Endothelial cell of umbilical vein (primary cell): ENCODE measurements at regions not wholly inside any gene's neighbourhood (a gene's known extent, or its start where the extent isn't known, plus 50 kb on each side); places are given as distances from the start of the nearest gene placed in this dataset.
A peak's percentile ranks its signal among the peaks of the same experiment; 100 is the strongest.

Experiments used
- BruUV-seq: library from RNA; stranded (reverse); fragments of 400-500 nt; replicated peaks from 2 replicates; lab custom pipeline; 2021; lab: Mats Ljungman, UMichigan
- CTCF ChIA-PET: fragments of 300-600, 350-600 bp; sonication (Branson Sonifier 250); formaldehyde crosslinking; loops from one replicate; lab custom pipeline; 2021; ENCODE audit warnings: antibody characterized with exemption, inconsistent platforms; lab: Charles Lee
- POLR2A ChIA-PET: fragments of 300-600, 350-600 bp; sonication (Branson Sonifier 250); formaldehyde crosslinking; loops from one replicate; lab custom pipeline; 2021; ENCODE audit warnings: antibody characterized with exemption, inconsistent platforms; lab: Charles Lee
- DNase-seq: peaks from one replicate; pipeline ENCODE4 v3.0.0-alpha.2; 2011; ENCODE audit warnings: low read depth, low spot score
- FAIRE-seq: peaks from 2 replicates; lab custom pipeline; 2011; peaks lifted over from hg19 to GRCh38; lab: Jason Lieb, UNC
- H2AFZ ChIP-seq: 2 replicates; pipeline ENCODE4 v1.6.0; 2012; ENCODE audit warnings: low read depth, low read length, control low read depth, inconsistent platforms
- H3K27ac ChIP-seq: 2 replicates; pipeline ENCODE4 v1.5.1; 2011; ENCODE audit warnings: low read depth, mild to moderate bottlenecking, control low read depth, low read length, moderate library complexity; ENCODE audit not compliant: insufficient read depth
- H3K27me3 ChIP-seq, 2 experiments: 2 replicates each; pipeline versions ENCODE4 v1.6.0 to v1.6.1; 2011; ENCODE audit warnings: low read length in 2 of 2, mixed read lengths in 1 of 2; ENCODE audit not compliant: control insufficient read depth in 2 of 2, insufficient read depth in 2 of 2
- H3K36me3 ChIP-seq, 2 experiments: 2 replicates in 1 of 2; 3 replicates in 1 of 2; pipeline ENCODE4 v1.5.1; 2011; ENCODE audit warnings: low read length in 2 of 2, mild to moderate bottlenecking in 1 of 2, moderate library complexity in 1 of 2; ENCODE audit not compliant: control insufficient read depth in 2 of 2, insufficient read depth in 2 of 2; ENCODE audit errors: extremely low read depth in 1 of 2
- H3K4me1 ChIP-seq: 3 replicates; pipeline ENCODE4 v1.5.1; 2011; ENCODE audit warnings: mild to moderate bottlenecking, low read length; ENCODE audit not compliant: control insufficient read depth, insufficient read depth; ENCODE audit errors: extremely low read depth
- H3K4me2 ChIP-seq: 2 replicates; pipeline ENCODE4 v1.6.1; 2011; ENCODE audit warnings: low read length, control low read depth, mixed read lengths; ENCODE audit not compliant: insufficient read depth
- H3K4me3 ChIP-seq, 3 experiments: fragments of 200-600 bp in 1 of 3; sonication (generic), shearing (Covaris generic) in 1 of 3; replicated peaks in 1 of 3; 2 replicates each; pipeline ENCODE4 v1.5.1; 2011 to 2016; ENCODE audit warnings: control low read depth in 3 of 3, low read length in 3 of 3, mild to moderate bottlenecking in 2 of 3, inconsistent platforms in 1 of 3, low read depth in 1 of 3, moderate library complexity in 1 of 3; ENCODE audit not compliant: insufficient read depth in 1 of 3
- H3K79me2 ChIP-seq: 2 replicates; pipeline ENCODE4 v1.6.0; 2012; ENCODE audit warnings: low read length, inconsistent platforms; ENCODE audit not compliant: control insufficient read depth, insufficient read depth
- H3K9ac ChIP-seq: replicated peaks from 2 replicates; pipeline ENCODE3; 2011; ENCODE audit warnings: low read length, control low read depth; ENCODE audit not compliant: insufficient read depth; ENCODE audit errors: extremely low read depth
- H3K9me1 ChIP-seq: replicated peaks from 3 replicates; pipeline ENCODE4 v1.6.0; 2011; ENCODE audit warnings: mild to moderate bottlenecking, low read length; ENCODE audit not compliant: control insufficient read depth, insufficient read depth; ENCODE audit errors: extremely low read depth
- H3K9me3 ChIP-seq: replicated peaks from 2 replicates; pipeline ENCODE4 v1.5.1; 2012; ENCODE audit warnings: low read length, inconsistent platforms; ENCODE audit not compliant: control insufficient read depth, insufficient read depth
- H4K20me1 ChIP-seq: replicated peaks from 2 replicates; pipeline ENCODE3; 2011; ENCODE audit warnings: mild to moderate bottlenecking, low read length; ENCODE audit not compliant: control insufficient read depth, insufficient read depth; ENCODE audit errors: extremely low read depth
- CTCF ChIP-seq, 2 donors: IDR thresholded peaks; 1 replicate in 1 of 2; 2 replicates in 1 of 2; pipeline ENCODE4 v1.5.1; 2011; ENCODE audit warnings: low read length in 2 of 2, mild to moderate bottlenecking in 2 of 2, moderate library complexity in 2 of 2, control low read depth in 1 of 2, inconsistent platforms in 1 of 2, low read depth in 1 of 2; ENCODE audit not compliant: insufficient read depth in 1 of 2; ENCODE audit errors: extremely low read depth in 1 of 2
- EZH2 ChIP-seq: IDR thresholded peaks from 2 replicates; pipeline ENCODE4 v1.6.1; 2012; ENCODE audit warnings: borderline replicate concordance, low read depth, mild to moderate bottlenecking, moderate library complexity, low read length, inconsistent platforms; ENCODE audit not compliant: severe bottlenecking
- FOS ChIP-seq: IDR thresholded peaks from 2 replicates; pipeline ENCODE4 v1.6.1; 2011; ENCODE audit warnings: mild to moderate bottlenecking, low read length, moderate library complexity, borderline replicate concordance; ENCODE audit not compliant: insufficient read depth
- GATA2 ChIP-seq: IDR thresholded peaks from 2 replicates; pipeline ENCODE4 v1.7.0; 2011; ENCODE audit warnings: low read depth, mild to moderate bottlenecking, moderate library complexity, mixed read lengths, low read length; ENCODE audit not compliant: insufficient read length, insufficient read depth
- JUN ChIP-seq: IDR thresholded peaks from 2 replicates; pipeline ENCODE4 v1.6.1; 2011; ENCODE audit warnings: borderline replicate concordance, low read depth; ENCODE audit not compliant: insufficient read length, insufficient read depth
- MAX ChIP-seq: IDR thresholded peaks from 2 replicates; pipeline ENCODE4 v1.6.1; 2011; ENCODE audit not compliant: insufficient read depth, insufficient read length
- MYC ChIP-seq: IDR thresholded peaks from one replicate; pipeline ENCODE4 v1.6.1; 2011; ENCODE audit warnings: mild to moderate bottlenecking, low read depth, low read length
- POLR2A ChIP-seq: IDR thresholded peaks from 2 replicates; pipeline ENCODE4 v1.6.1; 2012; ENCODE audit warnings: low read depth, mild to moderate bottlenecking, control low read depth, low read length
- POLR2AphosphoS5 ChIP-seq: IDR thresholded peaks from 2 replicates; pipeline ENCODE4 v1.6.1; 2012; ENCODE audit warnings: low read depth, mild to moderate bottlenecking, control low read depth, low read length, moderate library complexity; ENCODE audit not compliant: insufficient read depth
- dilution Hi-C: fragments of 300-500 bp; cut with MboI; formaldehyde crosslinking; loops from one replicate; pipeline ENCODE4 v1.15.0; 2019; ENCODE audit warnings: low sequenced_read_pairs; ENCODE audit not compliant: extremely low pct_ligation_motif_present
- intact Hi-C: fragments of 100-400 bp; cut with micrococcal nuclease; formaldehyde crosslinking; loops from one replicate; pipeline ENCODE4 v1.10.0; 2022

- no TSS peak for BruUV-seq
- FAIRE-seq, result no peak
- Histone ChIP-seq H3K27ac (peak overlapping the region; percentile 60), H3K9ac (no peak overlapping the region), H3K4me1 (peaks cover 18% of the 10 kb centered on the region), H3K4me2 (peak overlapping the region; percentile 39), H4K20me1 (no peaks in the 10 kb centered on the region), H3K27me3 (no peaks in the 10 kb centered on the region), H3K79me2 (no peaks in the 10 kb centered on the region), H3K9me1 (no peaks in the 10 kb centered on the region), H3K36me3 (no peaks in the 10 kb centered on the region), H3K9me3 (no peaks in the 10 kb centered on the region), H3K4me3 (no peak overlapping the region), H2AFZ (peak overlapping the region; percentile 15)
- CTCF ChIA-PET, result interaction anchor here (1.1 to 1.4 kb wide), 2 partner anchors 10 to 181 kb away, joined by 3 to 5 read pairs; no protein-coding TSS in a partner anchor
- dilution Hi-C loops, result no loop called here
- intact Hi-C loops, result loop anchor here (10.0 kb wide), 1 partner anchor 457 kb away; no protein-coding TSS in a partner anchor
- DNase-seq, result peak; percentile 44
- POLR2A ChIA-PET, result no interaction called here
- no peak for TF ChIP-seq FOS
- no peak for TF ChIP-seq CTCF (IDR thresholded peaks at IDR 0.05; ENCODE audit: extremely low read depth in 1 of 2, insufficient read depth in 1 of 2, low read depth in 1 of 2, low read length in 2 of 2)
- TF ChIP-seq MYC, result no peak
- TF ChIP-seq POLR2AphosphoS5, result no peak
- TF ChIP-seq GATA2, result no peak
- no peak for TF ChIP-seq POLR2A
These were observed 726.0 kb downstream of the C4orf33 start for GRCh38 chr4:129821963-129822362.

- H3K9ac ChIP-seq, result no peak overlapping the region
- dilution Hi-C loops, result no loop called here
- H3K9me3 ChIP-seq, result no peaks in the 10 kb centered on the region
- no peaks in the 10 kb centered on the region for H3K9me1 ChIP-seq
- no peaks in the 10 kb centered on the region for H3K79me2 ChIP-seq
- ChIA-PET CTCF (interaction anchor here (1.1 kb wide), 1 partner anchor 181 kb away, joined by 3 read pairs; no protein-coding TSS in a partner anchor), POLR2A (no interaction called here)
- H3K4me3 ChIP-seq, result no peak overlapping the region
- H3K27ac ChIP-seq, result peak overlapping the region; percentile 60
- H2AFZ ChIP-seq, result peak overlapping the region; percentile 54
- FAIRE-seq, result peak; percentile 70
- DNase-seq, result peak; percentile 94
- peak overlapping the region; percentile 8 for H3K4me2 ChIP-seq
- H3K27me3 ChIP-seq, result no peaks in the 10 kb centered on the region
- no peaks in the 10 kb centered on the region for H3K36me3 ChIP-seq
- TF ChIP-seq POLR2AphosphoS5 (peak; percentile 51), MYC (no peak), POLR2A (peak; percentile 44), JUN (no peak), MAX (no peak), CTCF (IDR thresholded peaks at IDR 0.05; ENCODE audit: extremely low read depth in 1 of 2, insufficient read depth in 1 of 2, low read depth in 1 of 2, low read length in 2 of 2) (no peak), GATA2 (peak; percentile 89), FOS (peak; percentile 40), EZH2 (no peak)
- BruUV-seq, result no TSS peak
- intact Hi-C loops, result loop anchor here (10.0 kb wide), 1 partner anchor 458 kb away; no protein-coding TSS in a partner anchor
- H3K4me1 ChIP-seq, result peaks cover 18% of the 10 kb centered on the region
- no peaks in the 10 kb centered on the region for H4K20me1 ChIP-seq
These were observed 726.7 kb downstream of the C4orf33 start for GRCh38 chr4:129822701-129823100.
